ENCODE measurements at regions not wholly inside any gene's neighbourhood (a gene's known extent, or its start where the extent isn't known, plus 50 kb on each side); places are given as distances from the start of the nearest gene placed in this dataset.

DNA sequence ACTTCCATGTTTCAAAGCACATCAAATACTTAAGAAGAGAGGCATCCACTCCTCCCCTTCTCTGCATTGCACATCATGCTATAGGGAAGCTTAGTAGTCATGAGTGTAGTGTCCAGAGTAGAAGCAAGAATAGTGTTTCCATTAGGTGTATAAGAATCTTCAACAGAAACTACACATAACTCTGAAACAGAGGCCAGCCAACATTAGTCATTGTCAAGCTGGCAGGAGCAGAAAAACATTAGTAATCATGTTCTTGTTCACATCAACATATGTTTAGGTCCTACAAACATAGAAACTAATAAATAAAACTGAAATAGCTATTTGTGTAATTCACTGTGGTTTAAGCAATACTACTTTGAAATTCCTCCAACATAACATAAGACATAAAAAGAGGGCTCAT lies 370.2 kb downstream of the PPP1R3A start:
- H3K36me3 ChIP-seq (ENCODE audit: control insufficient read depth in 2 of 2, insufficient read depth in 2 of 2, low read length in 1 of 2) = no peaks in the 10 kb centered on the region
- no peak overlapping the region for H3K9ac ChIP-seq (ENCODE audit: control insufficient read depth, insufficient read depth, low read length)
- no peaks in the 10 kb centered on the region for H3K9me3 ChIP-seq (replicated peaks; ENCODE audit: control insufficient read depth, insufficient read depth, low read length)
- ChIA-PET POLR2A (no interaction called here), CTCF (interaction anchor here (1.2 to 1.3 kb wide), 2 partner anchors 12 to 21 kb away, joined by 3 read pairs; no protein-coding TSS in a partner anchor), RAD21 (ENCODE audit: unreplicated experiment) (interaction anchor here (0.6 kb wide), 1 partner anchor 805 kb away, joined by 3 read pairs; no protein-coding TSS in a partner anchor), SMC1A (ENCODE audit: uncharacterized antibody, unreplicated experiment) (no interaction called here)
- no peaks in the 10 kb centered on the region for H3K4me1 ChIP-seq (ENCODE audit: control insufficient read depth, insufficient read depth, low read length)
- no peak overlapping the region for H3K27ac ChIP-seq (ENCODE audit: control insufficient read depth, insufficient read depth)
- FAIRE-seq = no peak
- no peak overlapping the region for H3K4me3 ChIP-seq
- TF ChIP-seq, protein P1, sequence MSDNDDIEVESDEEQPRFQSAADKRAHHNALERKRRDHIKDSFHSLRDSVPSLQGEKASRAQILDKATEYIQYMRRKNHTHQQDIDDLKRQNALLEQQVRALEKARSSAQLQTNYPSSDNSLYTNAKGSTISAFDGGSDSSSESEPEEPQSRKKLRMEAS (IDR thresholded peaks at IDR 0.05; ENCODE audit: low read depth, low read length) = no peak
- TF ChIP-seq MYC (IDR thresholded peaks at IDR 0.05; ENCODE audit: insufficient read depth, insufficient read length, insufficient replicate concordance, low read length, severe bottlenecking) (no peak), RAD21 (IDR thresholded peaks at IDR 0.05; ENCODE audit: insufficient read depth, low read depth, low read length) (no peak), HCFC1 (IDR thresholded peaks at IDR 0.05; ENCODE audit: low read length) (no peak), NR2C1 (IDR thresholded peaks at IDR 0.05) (no peak), SMARCA5 (IDR thresholded peaks at IDR 0.05) (no peak), TCF12 (IDR thresholded peaks at IDR 0.05; ENCODE audit: low read depth, low read length) (no peak), SUZ12 (IDR thresholded peaks at IDR 0.05; ENCODE audit: unreplicated experiment) (no peak), CBX3 (IDR thresholded peaks at IDR 0.05; ENCODE audit: borderline replicate concordance, low read depth) (no peak), CEBPB (IDR thresholded peaks at IDR 0.05; ENCODE audit: borderline replicate concordance in 1 of 2, low read depth in 2 of 2, low read length in 2 of 2) (no peak)
- ATAC-seq = no peak; the same call in 2 of the 3 replicates
- no peak overlapping the region for H3K4me2 ChIP-seq (ENCODE audit: control insufficient read depth, insufficient read depth)
- no peaks in the 10 kb centered on the region for H3K27me3 ChIP-seq (replicated peaks in 1 of 2; ENCODE audit: control insufficient read depth in 2 of 2, insufficient read depth in 2 of 2, low read length in 1 of 2)
- DNase-seq (ENCODE audit: low read depth, low spot score) = no peak
- H2AFZ ChIP-seq (ENCODE audit: control insufficient read depth, low read depth, low read length) = no peak overlapping the region
- intact Hi-C loops (cut with micrococcal nuclease; ENCODE audit: unreplicated experiment) = no loop called here
- BruUV-seq (replicated peaks) = no TSS peak
- H3K79me2 ChIP-seq (ENCODE audit: control insufficient read depth, insufficient read depth, low read length) = no peaks in the 10 kb centered on the region
- H4K20me1 ChIP-seq (ENCODE audit: control insufficient read depth, insufficient read depth) = no peaks in the 10 kb centered on the region
- in situ Hi-C loops (cut with MboI) = no loop called here
